GM23338 (cell line): ENCODE measurements at regions not wholly inside any gene's neighbourhood (a gene's known extent, or its start where the extent isn't known, plus 50 kb on each side); places are given as distances from the start of the nearest gene placed in this dataset.

Experiments used
- ATAC-seq: fragments of 200-7000 bp; cut with Tn5 transposase; 3 replicates; pipeline ENCODE4 v1.9.1; 2020
- DNase-seq: peaks from one replicate; pipeline ENCODE4 v3.0.0-alpha.2; 2015; ENCODE audit warnings: low spot score
- H2AFZ ChIP-seq: fragments of 200-600 bp; sonication (generic); 2 replicates; pipeline ENCODE4 v1.8.0; 2016; ENCODE audit warnings: antibody characterized with exemption, mild to moderate bottlenecking, moderate library complexity
- H3F3A ChIP-seq: fragments of 200-600 bp; sonication (generic); replicated peaks from 2 replicates; pipeline ENCODE4 v1.8.0; 2017; ENCODE audit warnings: antibody characterized with exemption, mixed run types, low read depth
- H3K27ac ChIP-seq: fragments of 200-600 bp; sonication (generic); 2 replicates; pipeline ENCODE4 v1.6.1; 2016; ENCODE audit warnings: low read depth
- H3K27me3 ChIP-seq: fragments of 200-600 bp; sonication (generic); 2 replicates; pipeline ENCODE4 v1.8.0; 2016; ENCODE audit warnings: mild to moderate bottlenecking, mixed run types, moderate library complexity; ENCODE audit not compliant: insufficient read depth
- H3K36me3 ChIP-seq: fragments of 200-600 bp; sonication (generic); 2 replicates; pipeline ENCODE4 v1.8.0; 2016; ENCODE audit warnings: mild to moderate bottlenecking; ENCODE audit not compliant: insufficient read depth
- H3K4me1 ChIP-seq: fragments of 200-600 bp; sonication (generic); 2 replicates; pipeline ENCODE4 v1.8.0; 2016; ENCODE audit warnings: mild to moderate bottlenecking, moderate library complexity; ENCODE audit not compliant: insufficient read depth
- H3K4me2 ChIP-seq: fragments of 200-600 bp; sonication (generic); 2 replicates; pipeline ENCODE4 v1.7.1; 2017; ENCODE audit warnings: mixed run types
- H3K4me3 ChIP-seq: fragments of 200-600 bp; sonication (generic); 2 replicates; pipeline ENCODE4 v1.6.1; 2016; ENCODE audit warnings: mixed run types
- H3K79me2 ChIP-seq: fragments of 200-600 bp; sonication (generic); replicated peaks from 2 replicates; pipeline ENCODE4 v1.8.0; 2017; ENCODE audit warnings: mild to moderate bottlenecking; ENCODE audit not compliant: insufficient read depth
- H3K9me2 ChIP-seq: fragments of 200-600 bp; sonication (generic); 2 replicates; pipeline ENCODE4 v1.8.0; 2017; ENCODE audit not compliant: insufficient read depth
- H4K20me1 ChIP-seq: fragments of 200-600 bp; sonication (generic); replicated peaks from 2 replicates; pipeline ENCODE4 v1.8.0; 2017; ENCODE audit warnings: mild to moderate bottlenecking; ENCODE audit not compliant: insufficient read depth
- H3K27ac Mint-ChIP-seq: 2 replicates; pipeline ENCODE4 v1.8.0; 2020; ENCODE audit warnings: inconsistent platforms, mild to moderate bottlenecking, moderate library complexity, mixed read lengths
- H3K27me3 Mint-ChIP-seq: 3 replicates; pipeline ENCODE4 v1.8.0; 2022; ENCODE audit warnings: low read depth, mild to moderate bottlenecking, moderate library complexity, mixed read lengths, inconsistent platforms; ENCODE audit not compliant: insufficient read depth, poor library complexity
- H3K36me3 Mint-ChIP-seq: 3 replicates; pipeline ENCODE4 v1.8.0; 2021; ENCODE audit warnings: low read depth, mild to moderate bottlenecking, inconsistent platforms, moderate library complexity, mixed read lengths
- H3K4me1 Mint-ChIP-seq: 3 replicates; pipeline ENCODE4 v1.8.0; 2020; ENCODE audit warnings: mild to moderate bottlenecking, inconsistent platforms, mixed read lengths
- H3K4me3 Mint-ChIP-seq: 3 replicates; pipeline ENCODE4 v1.8.0; 2021; ENCODE audit warnings: moderate library complexity, mild to moderate bottlenecking, inconsistent platforms, mixed read lengths
- H3K9me3 Mint-ChIP-seq: 3 replicates; pipeline ENCODE4 v1.8.0; 2020; ENCODE audit warnings: moderate library complexity, mild to moderate bottlenecking, inconsistent platforms, mixed read lengths
- CREB1 ChIP-seq: fragments of 250-450 bp; sonication (Bioruptor Pico); IDR thresholded peaks from 2 replicates; pipeline ENCODE4 v1.5.0; 2020; ENCODE audit warnings: low read depth, mild to moderate bottlenecking, moderate library complexity
- EZH2 ChIP-seq: fragments of 200-600 bp; sonication (generic); IDR thresholded peaks from one replicate; pipeline ENCODE4 v1.8.0; 2017; ENCODE audit warnings: antibody characterized with exemption, mild to moderate bottlenecking, low read depth; ENCODE audit not compliant: unreplicated experiment
- EZH2phosphoT487 ChIP-seq: fragments of 200-600 bp; sonication (generic); IDR thresholded peaks from one replicate; pipeline ENCODE4 v1.8.1; 2018; ENCODE audit warnings: antibody characterized with exemption; ENCODE audit not compliant: unreplicated experiment
- JUNB ChIP-seq: IDR thresholded peaks from one replicate; pipeline ENCODE4 v1.6.1; 2016; ENCODE audit warnings: antibody characterized with exemption; ENCODE audit not compliant: unreplicated experiment
- NANOG ChIP-seq: IDR thresholded peaks from 2 replicates; pipeline ENCODE4 v1.6.1; 2016; ENCODE audit warnings: antibody characterized with exemption, borderline replicate concordance
- STAT1 ChIP-seq: IDR thresholded peaks from one replicate; pipeline ENCODE4 v1.6.1; 2016; ENCODE audit warnings: antibody characterized with exemption; ENCODE audit not compliant: unreplicated experiment
- ZNF114 ChIP-seq: fragments of 250-450 bp; sonication (Bioruptor Pico); IDR thresholded peaks from 2 replicates; pipeline ENCODE4 v1.5.0; 2020; ENCODE audit warnings: mild to moderate bottlenecking, moderate library complexity
- ZNF331 ChIP-seq: fragments of 250-450 bp; sonication (Bioruptor Pico); IDR thresholded peaks from 2 replicates; pipeline ENCODE4 v1.5.0; 2020; ENCODE audit warnings: low read depth, mild to moderate bottlenecking, moderate library complexity
- TF ChIP-seq, protein P1 (sequence below): fragments of 250-450 bp; sonication (Bioruptor Pico); IDR thresholded peaks from 2 replicates; pipeline ENCODE4 v1.5.0; 2020; ENCODE audit warnings: mild to moderate bottlenecking, moderate library complexity
- TF ChIP-seq, protein P2 (sequence below): IDR thresholded peaks from 2 replicates; pipeline ENCODE4 v1.6.1; 2016; ENCODE audit warnings: antibody characterized with exemption
- TF ChIP-seq, protein P3 (sequence below): IDR thresholded peaks from one replicate; pipeline ENCODE4 v1.6.1; 2018; ENCODE audit warnings: antibody characterized with exemption; ENCODE audit not compliant: unreplicated experiment
- TF ChIP-seq, protein P4 (sequence below), 2 experiments: fragments of 200-600 bp in 1 of 2; sonication (generic) in 1 of 2; conservative IDR thresholded peaks; 2 replicates each; pipeline versions ENCODE4 v1.5.1 to v1.6.1; 2016 to 2017; ENCODE audit warnings: antibody characterized with exemption in 2 of 2, low read depth in 2 of 2, mild to moderate bottlenecking in 2 of 2, moderate library complexity in 1 of 2

DNA sequence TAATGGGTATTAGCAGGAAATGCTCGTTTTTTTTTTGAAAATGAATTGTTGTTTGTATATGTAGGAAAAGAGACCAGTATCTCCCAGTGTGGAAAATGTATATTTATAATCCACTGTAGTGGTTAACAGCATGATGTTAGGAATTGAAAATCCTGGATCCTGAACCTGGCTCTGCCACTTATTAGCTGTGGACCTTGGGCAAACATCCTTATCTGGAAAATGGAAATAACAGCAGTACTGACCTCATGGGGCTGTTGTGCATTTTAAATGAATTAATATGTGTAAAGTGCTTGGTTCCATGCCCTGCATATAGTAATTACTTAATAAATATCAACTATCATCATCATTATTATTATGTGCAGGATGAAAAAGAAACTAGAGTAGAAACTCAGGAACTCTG, 251.3 kb downstream of the CDCA7 start (continued):
- TF ChIP-seq, protein P1, sequence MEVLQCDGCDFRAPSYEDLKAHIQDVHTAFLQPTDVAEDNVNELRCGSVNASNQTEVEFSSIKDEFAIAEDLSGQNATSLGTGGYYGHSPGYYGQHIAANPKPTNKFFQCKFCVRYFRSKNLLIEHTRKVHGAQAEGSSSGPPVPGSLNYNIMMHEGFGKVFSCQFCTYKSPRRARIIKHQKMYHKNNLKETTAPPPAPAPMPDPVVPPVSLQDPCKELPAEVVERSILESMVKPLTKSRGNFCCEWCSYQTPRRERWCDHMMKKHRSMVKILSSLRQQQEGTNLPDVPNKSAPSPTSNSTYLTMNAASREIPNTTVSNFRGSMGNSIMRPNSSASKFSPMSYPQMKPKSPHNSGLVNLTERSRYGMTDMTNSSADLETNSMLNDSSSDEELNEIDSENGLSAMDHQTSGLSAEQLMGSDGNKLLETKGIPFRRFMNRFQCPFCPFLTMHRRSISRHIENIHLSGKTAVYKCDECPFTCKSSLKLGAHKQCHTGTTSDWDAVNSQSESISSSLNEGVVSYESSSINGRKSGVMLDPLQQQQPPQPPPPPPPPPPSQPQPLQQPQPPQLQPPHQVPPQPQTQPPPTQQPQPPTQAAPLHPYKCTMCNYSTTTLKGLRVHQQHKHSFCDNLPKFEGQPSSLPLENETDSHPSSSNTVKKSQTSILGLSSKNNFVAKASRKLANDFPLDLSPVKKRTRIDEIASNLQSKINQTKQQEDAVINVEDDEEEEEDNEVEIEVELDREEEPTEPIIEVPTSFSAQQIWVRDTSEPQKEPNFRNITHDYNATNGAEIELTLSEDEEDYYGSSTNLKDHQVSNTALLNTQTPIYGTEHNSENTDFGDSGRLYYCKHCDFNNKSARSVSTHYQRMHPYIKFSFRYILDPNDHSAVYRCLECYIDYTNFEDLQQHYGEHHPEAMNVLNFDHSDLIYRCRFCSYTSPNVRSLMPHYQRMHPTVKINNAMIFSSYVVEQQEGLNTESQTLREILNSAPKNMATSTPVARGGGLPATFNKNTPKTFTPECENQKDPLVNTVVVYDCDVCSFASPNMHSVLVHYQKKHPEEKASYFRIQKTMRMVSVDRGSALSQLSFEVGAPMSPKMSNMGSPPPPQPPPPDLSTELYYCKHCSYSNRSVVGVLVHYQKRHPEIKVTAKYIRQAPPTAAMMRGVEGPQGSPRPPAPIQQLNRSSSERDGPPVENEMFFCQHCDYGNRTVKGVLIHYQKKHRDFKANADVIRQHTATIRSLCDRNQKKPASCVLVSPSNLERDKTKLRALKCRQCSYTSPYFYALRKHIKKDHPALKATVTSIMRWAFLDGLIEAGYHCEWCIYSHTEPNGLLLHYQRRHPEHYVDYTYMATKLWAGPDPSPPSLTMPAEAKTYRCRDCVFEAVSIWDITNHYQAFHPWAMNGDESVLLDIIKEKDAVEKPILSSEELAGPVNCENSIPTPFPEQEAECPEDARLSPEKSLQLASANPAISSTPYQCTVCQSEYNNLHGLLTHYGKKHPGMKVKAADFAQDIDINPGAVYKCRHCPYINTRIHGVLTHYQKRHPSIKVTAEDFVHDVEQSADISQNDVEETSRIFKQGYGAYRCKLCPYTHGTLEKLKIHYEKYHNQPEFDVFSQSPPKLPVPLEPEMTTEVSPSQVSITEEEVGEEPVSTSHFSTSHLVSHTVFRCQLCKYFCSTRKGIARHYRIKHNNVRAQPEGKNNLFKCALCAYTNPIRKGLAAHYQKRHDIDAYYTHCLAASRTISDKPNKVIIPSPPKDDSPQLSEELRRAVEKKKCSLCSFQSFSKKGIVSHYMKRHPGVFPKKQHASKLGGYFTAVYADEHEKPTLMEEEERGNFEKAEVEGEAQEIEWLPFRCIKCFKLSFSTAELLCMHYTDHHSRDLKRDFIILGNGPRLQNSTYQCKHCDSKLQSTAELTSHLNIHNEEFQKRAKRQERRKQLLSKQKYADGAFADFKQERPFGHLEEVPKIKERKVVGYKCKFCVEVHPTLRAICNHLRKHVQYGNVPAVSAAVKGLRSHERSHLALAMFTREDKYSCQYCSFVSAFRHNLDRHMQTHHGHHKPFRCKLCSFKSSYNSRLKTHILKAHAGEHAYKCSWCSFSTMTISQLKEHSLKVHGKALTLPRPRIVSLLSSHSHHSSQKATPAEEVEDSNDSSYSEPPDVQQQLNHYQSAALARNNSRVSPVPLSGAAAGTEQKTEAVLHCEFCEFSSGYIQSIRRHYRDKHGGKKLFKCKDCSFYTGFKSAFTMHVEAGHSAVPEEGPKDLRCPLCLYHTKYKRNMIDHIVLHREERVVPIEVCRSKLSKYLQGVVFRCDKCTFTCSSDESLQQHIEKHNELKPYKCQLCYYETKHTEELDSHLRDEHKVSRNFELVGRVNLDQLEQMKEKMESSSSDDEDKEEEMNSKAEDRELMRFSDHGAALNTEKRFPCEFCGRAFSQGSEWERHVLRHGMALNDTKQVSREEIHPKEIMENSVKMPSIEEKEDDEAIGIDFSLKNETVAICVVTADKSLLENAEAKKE (CRISPR knock-in tag), result no peak
- no peak for TF ChIP-seq NANOG
- no peak for TF ChIP-seq EZH2phosphoT487
- no peak for TF ChIP-seq EZH2
- no peak for TF ChIP-seq ZNF114
- TF ChIP-seq, protein P2, sequence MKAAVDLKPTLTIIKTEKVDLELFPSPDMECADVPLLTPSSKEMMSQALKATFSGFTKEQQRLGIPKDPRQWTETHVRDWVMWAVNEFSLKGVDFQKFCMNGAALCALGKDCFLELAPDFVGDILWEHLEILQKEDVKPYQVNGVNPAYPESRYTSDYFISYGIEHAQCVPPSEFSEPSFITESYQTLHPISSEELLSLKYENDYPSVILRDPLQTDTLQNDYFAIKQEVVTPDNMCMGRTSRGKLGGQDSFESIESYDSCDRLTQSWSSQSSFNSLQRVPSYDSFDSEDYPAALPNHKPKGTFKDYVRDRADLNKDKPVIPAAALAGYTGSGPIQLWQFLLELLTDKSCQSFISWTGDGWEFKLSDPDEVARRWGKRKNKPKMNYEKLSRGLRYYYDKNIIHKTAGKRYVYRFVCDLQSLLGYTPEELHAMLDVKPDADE, result no peak

DNA sequence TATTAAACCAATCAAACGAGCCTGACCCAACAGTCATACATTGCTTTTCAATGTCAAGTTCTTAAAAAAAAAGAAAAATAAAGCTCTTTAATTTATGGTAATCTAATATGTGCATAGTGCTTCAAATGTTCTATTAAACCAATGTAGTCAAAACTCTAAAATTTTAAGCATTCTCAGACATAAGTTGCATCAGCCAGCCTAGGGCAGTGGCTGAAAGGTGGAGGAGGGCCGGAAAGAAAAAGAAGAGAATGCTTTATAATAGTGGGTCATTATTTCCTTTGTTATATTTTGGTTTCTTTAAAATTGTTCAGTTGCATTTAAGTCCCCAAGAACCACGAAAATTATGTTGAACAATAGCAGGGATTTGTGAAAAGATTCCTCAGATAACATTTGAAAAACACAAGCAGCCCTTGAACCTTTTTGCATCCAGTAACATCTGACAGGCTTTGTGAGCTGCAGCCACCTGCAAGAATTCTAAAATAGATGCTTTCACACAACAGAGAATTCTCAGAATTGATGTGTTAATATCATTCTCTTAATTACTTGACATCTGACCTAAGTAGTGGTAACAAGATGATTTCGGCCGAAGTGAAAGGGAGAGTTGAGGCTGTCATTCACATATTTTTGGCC, 252.1 kb downstream of the CDCA7 start:
- H3K27me3 Mint-ChIP-seq, result no peaks in the 10 kb centered on the region
- no peaks in the 10 kb centered on the region for H4K20me1 ChIP-seq
- ATAC-seq (peak; percentile 28; the same call in 1 of the 3 replicates), DNase-seq (peak; percentile 8)
- H3K4me1 Mint-ChIP-seq, result peaks cover 23% of the 10 kb centered on the region
- peak overlapping the region; percentile 91 for H3K27ac Mint-ChIP-seq
- H2AFZ ChIP-seq, result no peak overlapping the region
- no peaks in the 10 kb centered on the region; the same call in 2 of the 3 replicates for H3K9me3 Mint-ChIP-seq
- H3F3A ChIP-seq, result no peaks in the 10 kb centered on the region
- H3K4me1 ChIP-seq, result peaks cover 18% of the 10 kb centered on the region
- no peaks in the 10 kb centered on the region for H3K79me2 ChIP-seq
- no peaks in the 10 kb centered on the region for H3K27me3 ChIP-seq
- peak overlapping the region; percentile 61 for H3K4me2 ChIP-seq
- H3K4me3 ChIP-seq, result no peak overlapping the region
- H3K36me3 ChIP-seq, result no peaks in the 10 kb centered on the region
- H3K36me3 Mint-ChIP-seq, result no peaks in the 10 kb centered on the region
- peaks cover 3% of the 10 kb centered on the region; the same call in 1 of the 2 replicates for H3K9me2 ChIP-seq
- H3K27ac ChIP-seq, result peak overlapping the region; percentile 77
- H3K4me3 Mint-ChIP-seq, result peak overlapping the region; percentile 9; the same call in 2 of the 3 replicates
- no peak for TF ChIP-seq CREB1 (CRISPR knock-in tag)
- no peak for TF ChIP-seq JUNB
- no peak for TF ChIP-seq STAT1
- no peak for TF ChIP-seq ZNF331 (CRISPR knock-in tag)
- TF ChIP-seq, protein P3, sequence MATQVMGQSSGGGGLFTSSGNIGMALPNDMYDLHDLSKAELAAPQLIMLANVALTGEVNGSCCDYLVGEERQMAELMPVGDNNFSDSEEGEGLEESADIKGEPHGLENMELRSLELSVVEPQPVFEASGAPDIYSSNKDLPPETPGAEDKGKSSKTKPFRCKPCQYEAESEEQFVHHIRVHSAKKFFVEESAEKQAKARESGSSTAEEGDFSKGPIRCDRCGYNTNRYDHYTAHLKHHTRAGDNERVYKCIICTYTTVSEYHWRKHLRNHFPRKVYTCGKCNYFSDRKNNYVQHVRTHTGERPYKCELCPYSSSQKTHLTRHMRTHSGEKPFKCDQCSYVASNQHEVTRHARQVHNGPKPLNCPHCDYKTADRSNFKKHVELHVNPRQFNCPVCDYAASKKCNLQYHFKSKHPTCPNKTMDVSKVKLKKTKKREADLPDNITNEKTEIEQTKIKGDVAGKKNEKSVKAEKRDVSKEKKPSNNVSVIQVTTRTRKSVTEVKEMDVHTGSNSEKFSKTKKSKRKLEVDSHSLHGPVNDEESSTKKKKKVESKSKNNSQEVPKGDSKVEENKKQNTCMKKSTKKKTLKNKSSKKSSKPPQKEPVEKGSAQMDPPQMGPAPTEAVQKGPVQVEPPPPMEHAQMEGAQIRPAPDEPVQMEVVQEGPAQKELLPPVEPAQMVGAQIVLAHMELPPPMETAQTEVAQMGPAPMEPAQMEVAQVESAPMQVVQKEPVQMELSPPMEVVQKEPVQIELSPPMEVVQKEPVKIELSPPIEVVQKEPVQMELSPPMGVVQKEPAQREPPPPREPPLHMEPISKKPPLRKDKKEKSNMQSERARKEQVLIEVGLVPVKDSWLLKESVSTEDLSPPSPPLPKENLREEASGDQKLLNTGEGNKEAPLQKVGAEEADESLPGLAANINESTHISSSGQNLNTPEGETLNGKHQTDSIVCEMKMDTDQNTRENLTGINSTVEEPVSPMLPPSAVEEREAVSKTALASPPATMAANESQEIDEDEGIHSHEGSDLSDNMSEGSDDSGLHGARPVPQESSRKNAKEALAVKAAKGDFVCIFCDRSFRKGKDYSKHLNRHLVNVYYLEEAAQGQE, result no peak
- no peak for TF ChIP-seq ZNF114
- TF ChIP-seq, protein P4, sequence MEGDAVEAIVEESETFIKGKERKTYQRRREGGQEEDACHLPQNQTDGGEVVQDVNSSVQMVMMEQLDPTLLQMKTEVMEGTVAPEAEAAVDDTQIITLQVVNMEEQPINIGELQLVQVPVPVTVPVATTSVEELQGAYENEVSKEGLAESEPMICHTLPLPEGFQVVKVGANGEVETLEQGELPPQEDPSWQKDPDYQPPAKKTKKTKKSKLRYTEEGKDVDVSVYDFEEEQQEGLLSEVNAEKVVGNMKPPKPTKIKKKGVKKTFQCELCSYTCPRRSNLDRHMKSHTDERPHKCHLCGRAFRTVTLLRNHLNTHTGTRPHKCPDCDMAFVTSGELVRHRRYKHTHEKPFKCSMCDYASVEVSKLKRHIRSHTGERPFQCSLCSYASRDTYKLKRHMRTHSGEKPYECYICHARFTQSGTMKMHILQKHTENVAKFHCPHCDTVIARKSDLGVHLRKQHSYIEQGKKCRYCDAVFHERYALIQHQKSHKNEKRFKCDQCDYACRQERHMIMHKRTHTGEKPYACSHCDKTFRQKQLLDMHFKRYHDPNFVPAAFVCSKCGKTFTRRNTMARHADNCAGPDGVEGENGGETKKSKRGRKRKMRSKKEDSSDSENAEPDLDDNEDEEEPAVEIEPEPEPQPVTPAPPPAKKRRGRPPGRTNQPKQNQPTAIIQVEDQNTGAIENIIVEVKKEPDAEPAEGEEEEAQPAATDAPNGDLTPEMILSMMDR (conservative IDR thresholded peaks at IDR 0.05; ENCODE audit: low read depth in 2 of 2), result no peak
